KMS-11 (cell line): ENCODE measurements at regions not wholly inside any gene's neighbourhood (a gene's known extent, or its start where the extent isn't known, plus 50 kb on each side); places are given as distances from the start of the nearest gene placed in this dataset.

Experiments used
- H2AFZ ChIP-seq: fragments of 200-600 bp; sonication (generic); 2 replicates; pipeline ENCODE4 v1.6.1; 2016; ENCODE audit warnings: antibody characterized with exemption, mixed run types, low read depth
- H3K27ac ChIP-seq: fragments of 200-600 bp; sonication (generic); 2 replicates; pipeline ENCODE4 v1.6.1; 2016; ENCODE audit warnings: mild to moderate bottlenecking, mixed run types
- H3K27me3 ChIP-seq: fragments of 200-600 bp; sonication (generic); 2 replicates; pipeline ENCODE4 v1.6.1; 2017; ENCODE audit warnings: mild to moderate bottlenecking, low read depth, mixed run types, moderate library complexity; ENCODE audit not compliant: insufficient read depth
- H3K36me3 ChIP-seq: fragments of 200-600 bp; sonication (generic); 2 replicates; pipeline ENCODE4 v1.6.1; 2017; ENCODE audit warnings: mild to moderate bottlenecking, mixed run types; ENCODE audit not compliant: insufficient read depth
- H3K4me1 ChIP-seq: fragments of 200-600 bp; sonication (generic); 2 replicates; pipeline ENCODE4 v1.6.1; 2016; ENCODE audit warnings: mild to moderate bottlenecking, low read depth, mixed run types; ENCODE audit not compliant: poor library complexity, severe bottlenecking
- H3K4me2 ChIP-seq: fragments of 200-600 bp; sonication (generic); 2 replicates; pipeline ENCODE4 v1.7.0; 2016; ENCODE audit warnings: mild to moderate bottlenecking, mixed run types
- H3K4me3 ChIP-seq: fragments of 200-600 bp; sonication (generic); IDR thresholded peaks from 2 replicates; pipeline ENCODE4 v1.6.1; 2017; ENCODE audit warnings: low read depth, low read length, mixed read lengths; ENCODE audit not compliant: insufficient read depth
- H3K79me2 ChIP-seq: fragments of 200-600 bp; sonication (generic); 2 replicates; pipeline ENCODE4 v1.6.1; 2016; ENCODE audit warnings: low read depth, mixed run types; ENCODE audit not compliant: insufficient read depth
- H3K9ac ChIP-seq: fragments of 200-600 bp; sonication (generic); 2 replicates; pipeline ENCODE4 v1.6.1; 2016; ENCODE audit warnings: mild to moderate bottlenecking, mixed run types
- H4K20me1 ChIP-seq: fragments of 200-600 bp; sonication (generic); 2 replicates; pipeline ENCODE4 v1.6.1; 2016; ENCODE audit warnings: mild to moderate bottlenecking, mixed run types; ENCODE audit not compliant: insufficient read depth
- CTCF ChIP-seq: fragments of 200-600 bp; sonication (generic); conservative IDR thresholded peaks from 2 replicates; pipeline ENCODE4 v1.6.1; 2017; ENCODE audit warnings: low read depth, mild to moderate bottlenecking, antibody characterized with exemption, low read length, moderate library complexity, mixed read lengths

GRCh38 chr2:228239907-228240561 is 58.5 kb upstream of the SPHKAP start:
- Histone ChIP-seq H3K27me3 (no peaks in the 10 kb centered on the region), H3K9ac (no peak overlapping the region), H4K20me1 (no peaks in the 10 kb centered on the region), H3K27ac (no peak overlapping the region), H3K4me3 (no peak overlapping the region), H3K4me1 (no peaks in the 10 kb centered on the region), H3K36me3 (no peaks in the 10 kb centered on the region), H3K79me2 (no peaks in the 10 kb centered on the region), H3K4me2 (no peak overlapping the region), H2AFZ (no peak overlapping the region)
- no peak for TF ChIP-seq CTCF

- H3K79me2 ChIP-seq, result no peaks in the 10 kb centered on the region
- no peaks in the 10 kb centered on the region for H3K27me3 ChIP-seq
- H3K4me2 ChIP-seq, result no peak overlapping the region
- no peaks in the 10 kb centered on the region for H4K20me1 ChIP-seq
- TF ChIP-seq CTCF, result no peak
- H2AFZ ChIP-seq, result no peak overlapping the region
- no peak overlapping the region for H3K4me3 ChIP-seq
- no peaks in the 10 kb centered on the region for H3K36me3 ChIP-seq
- H3K27ac ChIP-seq, result no peak overlapping the region
- H3K4me1 ChIP-seq, result no peaks in the 10 kb centered on the region
- H3K9ac ChIP-seq, result no peak overlapping the region
Observed at GRCh38 chr2:228239207-228239906, 57.9 kb upstream of the SPHKAP start.
